GM23338 (cell line): ENCODE measurements at regions not wholly inside any gene's neighbourhood (a gene's known extent, or its start where the extent isn't known, plus 50 kb on each side); places are given as distances from the start of the nearest gene placed in this dataset.

Experiments used
- ATAC-seq: fragments of 200-7000 bp; cut with Tn5 transposase; 3 replicates; pipeline ENCODE4 v1.9.1; 2020
- DNase-seq: peaks from one replicate; pipeline ENCODE4 v3.0.0-alpha.2; 2015; ENCODE audit warnings: low spot score
- H2AFZ ChIP-seq: fragments of 200-600 bp; sonication (generic); 2 replicates; pipeline ENCODE4 v1.8.0; 2016; ENCODE audit warnings: antibody characterized with exemption, mild to moderate bottlenecking, moderate library complexity
- H3F3A ChIP-seq: fragments of 200-600 bp; sonication (generic); replicated peaks from 2 replicates; pipeline ENCODE4 v1.8.0; 2017; ENCODE audit warnings: antibody characterized with exemption, mixed run types, low read depth
- H3K27ac ChIP-seq: fragments of 200-600 bp; sonication (generic); 2 replicates; pipeline ENCODE4 v1.6.1; 2016; ENCODE audit warnings: low read depth
- H3K27me3 ChIP-seq: fragments of 200-600 bp; sonication (generic); 2 replicates; pipeline ENCODE4 v1.8.0; 2016; ENCODE audit warnings: mild to moderate bottlenecking, mixed run types, moderate library complexity; ENCODE audit not compliant: insufficient read depth
- H3K36me3 ChIP-seq: fragments of 200-600 bp; sonication (generic); 2 replicates; pipeline ENCODE4 v1.8.0; 2016; ENCODE audit warnings: mild to moderate bottlenecking; ENCODE audit not compliant: insufficient read depth
- H3K4me1 ChIP-seq: fragments of 200-600 bp; sonication (generic); 2 replicates; pipeline ENCODE4 v1.8.0; 2016; ENCODE audit warnings: mild to moderate bottlenecking, moderate library complexity; ENCODE audit not compliant: insufficient read depth
- H3K4me2 ChIP-seq: fragments of 200-600 bp; sonication (generic); 2 replicates; pipeline ENCODE4 v1.7.1; 2017; ENCODE audit warnings: mixed run types
- H3K4me3 ChIP-seq: fragments of 200-600 bp; sonication (generic); 2 replicates; pipeline ENCODE4 v1.6.1; 2016; ENCODE audit warnings: mixed run types
- H3K79me2 ChIP-seq: fragments of 200-600 bp; sonication (generic); replicated peaks from 2 replicates; pipeline ENCODE4 v1.8.0; 2017; ENCODE audit warnings: mild to moderate bottlenecking; ENCODE audit not compliant: insufficient read depth
- H3K9me2 ChIP-seq: fragments of 200-600 bp; sonication (generic); 2 replicates; pipeline ENCODE4 v1.8.0; 2017; ENCODE audit not compliant: insufficient read depth
- H4K20me1 ChIP-seq: fragments of 200-600 bp; sonication (generic); replicated peaks from 2 replicates; pipeline ENCODE4 v1.8.0; 2017; ENCODE audit warnings: mild to moderate bottlenecking; ENCODE audit not compliant: insufficient read depth
- H3K27ac Mint-ChIP-seq: 2 replicates; pipeline ENCODE4 v1.8.0; 2020; ENCODE audit warnings: inconsistent platforms, mild to moderate bottlenecking, moderate library complexity, mixed read lengths
- H3K27me3 Mint-ChIP-seq: 3 replicates; pipeline ENCODE4 v1.8.0; 2022; ENCODE audit warnings: low read depth, mild to moderate bottlenecking, moderate library complexity, mixed read lengths, inconsistent platforms; ENCODE audit not compliant: insufficient read depth, poor library complexity
- H3K36me3 Mint-ChIP-seq: 3 replicates; pipeline ENCODE4 v1.8.0; 2021; ENCODE audit warnings: low read depth, mild to moderate bottlenecking, inconsistent platforms, moderate library complexity, mixed read lengths
- H3K4me1 Mint-ChIP-seq: 3 replicates; pipeline ENCODE4 v1.8.0; 2020; ENCODE audit warnings: mild to moderate bottlenecking, inconsistent platforms, mixed read lengths
- H3K4me3 Mint-ChIP-seq: 3 replicates; pipeline ENCODE4 v1.8.0; 2021; ENCODE audit warnings: moderate library complexity, mild to moderate bottlenecking, inconsistent platforms, mixed read lengths
- H3K9me3 Mint-ChIP-seq: 3 replicates; pipeline ENCODE4 v1.8.0; 2020; ENCODE audit warnings: moderate library complexity, mild to moderate bottlenecking, inconsistent platforms, mixed read lengths
- CREB1 ChIP-seq: fragments of 250-450 bp; sonication (Bioruptor Pico); IDR thresholded peaks from 2 replicates; pipeline ENCODE4 v1.5.0; 2020; ENCODE audit warnings: low read depth, mild to moderate bottlenecking, moderate library complexity
- EZH2 ChIP-seq: fragments of 200-600 bp; sonication (generic); IDR thresholded peaks from one replicate; pipeline ENCODE4 v1.8.0; 2017; ENCODE audit warnings: antibody characterized with exemption, mild to moderate bottlenecking, low read depth; ENCODE audit not compliant: unreplicated experiment
- EZH2phosphoT487 ChIP-seq: fragments of 200-600 bp; sonication (generic); IDR thresholded peaks from one replicate; pipeline ENCODE4 v1.8.1; 2018; ENCODE audit warnings: antibody characterized with exemption; ENCODE audit not compliant: unreplicated experiment
- JUNB ChIP-seq: IDR thresholded peaks from one replicate; pipeline ENCODE4 v1.6.1; 2016; ENCODE audit warnings: antibody characterized with exemption; ENCODE audit not compliant: unreplicated experiment
- NANOG ChIP-seq: IDR thresholded peaks from 2 replicates; pipeline ENCODE4 v1.6.1; 2016; ENCODE audit warnings: antibody characterized with exemption, borderline replicate concordance
- POLR2AphosphoS5 ChIP-seq: IDR thresholded peaks from 2 replicates; pipeline ENCODE4 v1.6.1; 2016; ENCODE audit warnings: antibody characterized with exemption, low read depth
- ZNF331 ChIP-seq: fragments of 250-450 bp; sonication (Bioruptor Pico); IDR thresholded peaks from 2 replicates; pipeline ENCODE4 v1.5.0; 2020; ENCODE audit warnings: low read depth, mild to moderate bottlenecking, moderate library complexity
- TF ChIP-seq, protein P1 (sequence below), 2 experiments: fragments of 200-600 bp in 1 of 2; sonication (generic) in 1 of 2; conservative IDR thresholded peaks; 2 replicates each; pipeline versions ENCODE4 v1.5.1 to v1.6.1; 2016 to 2017; ENCODE audit warnings: antibody characterized with exemption in 2 of 2, low read depth in 2 of 2, mild to moderate bottlenecking in 2 of 2, moderate library complexity in 1 of 2
- TF ChIP-seq, protein P2 (sequence below): IDR thresholded peaks from one replicate; pipeline ENCODE4 v1.6.1; 2018; ENCODE audit warnings: antibody characterized with exemption; ENCODE audit not compliant: unreplicated experiment

DNA sequence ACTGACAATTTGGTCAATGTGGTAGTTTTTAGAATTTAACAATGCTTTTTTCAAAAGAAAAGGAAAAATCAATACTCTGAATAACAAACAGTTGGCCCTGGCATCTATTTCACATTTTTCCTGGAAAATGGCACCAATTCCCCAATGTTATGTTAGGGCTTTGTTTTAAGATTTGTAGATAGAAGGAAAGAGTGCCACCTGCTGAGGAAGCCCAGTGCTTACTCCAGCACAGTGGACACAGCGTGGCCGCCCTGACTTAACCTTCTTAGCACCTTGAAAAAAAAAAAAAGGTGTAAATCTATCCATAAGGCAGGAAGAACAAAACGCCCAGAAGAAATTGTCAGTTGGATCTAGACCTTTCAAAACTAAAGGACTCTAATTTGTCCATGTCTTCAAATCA lies 110.7 kb upstream of the CNTN4 start:
- H3K4me1 Mint-ChIP-seq, result no peaks in the 10 kb centered on the region
- H3K36me3 Mint-ChIP-seq, result peaks cover 14% of the 10 kb centered on the region; the same call in 2 of the 3 replicates
- no peak overlapping the region for H3K4me3 ChIP-seq
- H3K9me2 ChIP-seq, result no peaks in the 10 kb centered on the region
- H3K27me3 Mint-ChIP-seq, result no peaks in the 10 kb centered on the region
- H2AFZ ChIP-seq, result no peak overlapping the region
- peak; percentile 45 for DNase-seq
- no peaks in the 10 kb centered on the region for H3K27me3 ChIP-seq
- no peak overlapping the region for H3K4me2 ChIP-seq
- no peak for ATAC-seq
- H3K9me3 Mint-ChIP-seq, result peaks cover 87% of the 10 kb centered on the region
- no peak overlapping the region for H3K27ac Mint-ChIP-seq
- no peaks in the 10 kb centered on the region for H3K79me2 ChIP-seq
- TF ChIP-seq JUNB (no peak), ZNF331 (CRISPR knock-in tag) (no peak), POLR2AphosphoS5 (no peak), EZH2 (no peak), EZH2phosphoT487 (no peak)
- TF ChIP-seq, protein P1, sequence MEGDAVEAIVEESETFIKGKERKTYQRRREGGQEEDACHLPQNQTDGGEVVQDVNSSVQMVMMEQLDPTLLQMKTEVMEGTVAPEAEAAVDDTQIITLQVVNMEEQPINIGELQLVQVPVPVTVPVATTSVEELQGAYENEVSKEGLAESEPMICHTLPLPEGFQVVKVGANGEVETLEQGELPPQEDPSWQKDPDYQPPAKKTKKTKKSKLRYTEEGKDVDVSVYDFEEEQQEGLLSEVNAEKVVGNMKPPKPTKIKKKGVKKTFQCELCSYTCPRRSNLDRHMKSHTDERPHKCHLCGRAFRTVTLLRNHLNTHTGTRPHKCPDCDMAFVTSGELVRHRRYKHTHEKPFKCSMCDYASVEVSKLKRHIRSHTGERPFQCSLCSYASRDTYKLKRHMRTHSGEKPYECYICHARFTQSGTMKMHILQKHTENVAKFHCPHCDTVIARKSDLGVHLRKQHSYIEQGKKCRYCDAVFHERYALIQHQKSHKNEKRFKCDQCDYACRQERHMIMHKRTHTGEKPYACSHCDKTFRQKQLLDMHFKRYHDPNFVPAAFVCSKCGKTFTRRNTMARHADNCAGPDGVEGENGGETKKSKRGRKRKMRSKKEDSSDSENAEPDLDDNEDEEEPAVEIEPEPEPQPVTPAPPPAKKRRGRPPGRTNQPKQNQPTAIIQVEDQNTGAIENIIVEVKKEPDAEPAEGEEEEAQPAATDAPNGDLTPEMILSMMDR (conservative IDR thresholded peaks at IDR 0.05; ENCODE audit: low read depth in 2 of 2), result peak; percentile 36 to 56
- TF ChIP-seq, protein P2, sequence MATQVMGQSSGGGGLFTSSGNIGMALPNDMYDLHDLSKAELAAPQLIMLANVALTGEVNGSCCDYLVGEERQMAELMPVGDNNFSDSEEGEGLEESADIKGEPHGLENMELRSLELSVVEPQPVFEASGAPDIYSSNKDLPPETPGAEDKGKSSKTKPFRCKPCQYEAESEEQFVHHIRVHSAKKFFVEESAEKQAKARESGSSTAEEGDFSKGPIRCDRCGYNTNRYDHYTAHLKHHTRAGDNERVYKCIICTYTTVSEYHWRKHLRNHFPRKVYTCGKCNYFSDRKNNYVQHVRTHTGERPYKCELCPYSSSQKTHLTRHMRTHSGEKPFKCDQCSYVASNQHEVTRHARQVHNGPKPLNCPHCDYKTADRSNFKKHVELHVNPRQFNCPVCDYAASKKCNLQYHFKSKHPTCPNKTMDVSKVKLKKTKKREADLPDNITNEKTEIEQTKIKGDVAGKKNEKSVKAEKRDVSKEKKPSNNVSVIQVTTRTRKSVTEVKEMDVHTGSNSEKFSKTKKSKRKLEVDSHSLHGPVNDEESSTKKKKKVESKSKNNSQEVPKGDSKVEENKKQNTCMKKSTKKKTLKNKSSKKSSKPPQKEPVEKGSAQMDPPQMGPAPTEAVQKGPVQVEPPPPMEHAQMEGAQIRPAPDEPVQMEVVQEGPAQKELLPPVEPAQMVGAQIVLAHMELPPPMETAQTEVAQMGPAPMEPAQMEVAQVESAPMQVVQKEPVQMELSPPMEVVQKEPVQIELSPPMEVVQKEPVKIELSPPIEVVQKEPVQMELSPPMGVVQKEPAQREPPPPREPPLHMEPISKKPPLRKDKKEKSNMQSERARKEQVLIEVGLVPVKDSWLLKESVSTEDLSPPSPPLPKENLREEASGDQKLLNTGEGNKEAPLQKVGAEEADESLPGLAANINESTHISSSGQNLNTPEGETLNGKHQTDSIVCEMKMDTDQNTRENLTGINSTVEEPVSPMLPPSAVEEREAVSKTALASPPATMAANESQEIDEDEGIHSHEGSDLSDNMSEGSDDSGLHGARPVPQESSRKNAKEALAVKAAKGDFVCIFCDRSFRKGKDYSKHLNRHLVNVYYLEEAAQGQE, result no peak
- no peaks in the 10 kb centered on the region for H3F3A ChIP-seq
- no peaks in the 10 kb centered on the region for H3K4me1 ChIP-seq
- no peak overlapping the region for H3K27ac ChIP-seq
- no peaks in the 10 kb centered on the region for H3K36me3 ChIP-seq
- H4K20me1 ChIP-seq, result no peaks in the 10 kb centered on the region
- H3K4me3 Mint-ChIP-seq, result no peak overlapping the region

DNA sequence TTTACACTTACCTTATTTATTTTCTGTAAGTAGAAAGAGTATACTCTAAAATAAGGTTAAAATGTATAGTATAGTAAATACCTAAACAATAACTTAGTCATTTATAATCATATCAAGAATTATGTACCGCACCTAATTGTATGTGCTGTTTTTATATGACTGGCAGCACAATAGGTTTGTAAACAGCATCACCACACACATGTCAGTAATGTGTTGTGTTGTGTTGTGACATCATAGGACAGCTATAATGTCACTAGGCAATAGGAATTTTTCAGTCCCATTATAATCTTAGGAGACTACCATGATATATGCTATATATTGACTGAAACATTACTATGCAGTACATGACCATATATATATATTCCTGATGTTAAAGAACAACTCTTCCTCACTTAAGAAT lies 99.9 kb upstream of the CNTN4 start:
- Mint-ChIP-seq H3K9me3 (peaks cover 88% of the 10 kb centered on the region), H3K4me1 (no peaks in the 10 kb centered on the region), H3K4me3 (no peak overlapping the region), H3K27me3 (no peaks in the 10 kb centered on the region), H3K27ac (no peak overlapping the region), H3K36me3 (peaks cover 21% of the 10 kb centered on the region; the same call in 2 of the 3 replicates)
- Histone ChIP-seq H3K27me3 (no peaks in the 10 kb centered on the region), H3K4me3 (no peak overlapping the region), H3F3A (no peaks in the 10 kb centered on the region), H3K9me2 (no peaks in the 10 kb centered on the region), H3K79me2 (no peaks in the 10 kb centered on the region), H2AFZ (no peak overlapping the region), H3K36me3 (no peaks in the 10 kb centered on the region; the same call in 1 of the 2 replicates), H4K20me1 (no peaks in the 10 kb centered on the region), H3K27ac (no peak overlapping the region), H3K4me1 (no peaks in the 10 kb centered on the region), H3K4me2 (no peak overlapping the region)
- ATAC-seq, result no peak
- TF ChIP-seq NANOG (no peak), POLR2AphosphoS5 (no peak), CREB1 (CRISPR knock-in tag) (no peak), EZH2 (no peak)
- TF ChIP-seq, protein P1 (conservative IDR thresholded peaks at IDR 0.05; ENCODE audit: low read depth in 2 of 2), result no peak
- DNase-seq, result no peak
